Glutamatergic neuron (in vitro differentiated cells): ENCODE measurements at regions not wholly inside any gene's neighbourhood (a gene's known extent, or its start where the extent isn't known, plus 50 kb on each side); places are given as distances from the start of the nearest gene placed in this dataset.
"Not testable (repeated sequence)": the region's sequence is repeated elsewhere in the genome, so short reads cannot be mapped to it uniquely, and the experiment has no call there.

Experiments used
- DNase-seq: peaks from one replicate; pipeline ENCODE4 v3.0.0; 2022
- H3K27ac Mint-ChIP-seq: one replicate; pipeline ENCODE4 v1.8.0; 2020; ENCODE audit warnings: mild to moderate bottlenecking, mixed read lengths, inconsistent platforms; ENCODE audit not compliant: unreplicated experiment
- H3K27me3 Mint-ChIP-seq: one replicate; pipeline ENCODE4 v1.8.0; 2020; ENCODE audit warnings: mild to moderate bottlenecking, moderate library complexity, mixed read lengths, inconsistent platforms; ENCODE audit not compliant: unreplicated experiment
- H3K36me3 Mint-ChIP-seq: one replicate; pipeline ENCODE4 v1.8.0; 2020; ENCODE audit warnings: mild to moderate bottlenecking, mixed read lengths, inconsistent platforms; ENCODE audit not compliant: unreplicated experiment
- H3K4me1 Mint-ChIP-seq: one replicate; pipeline ENCODE4 v1.8.0; 2020; ENCODE audit warnings: mild to moderate bottlenecking, low read depth, mixed read lengths, inconsistent platforms; ENCODE audit not compliant: unreplicated experiment
- H3K4me3 Mint-ChIP-seq: one replicate; pipeline ENCODE4 v1.8.0; 2020; ENCODE audit warnings: mild to moderate bottlenecking, mixed read lengths, inconsistent platforms; ENCODE audit not compliant: unreplicated experiment
- H3K9me3 Mint-ChIP-seq: one replicate; pipeline ENCODE4 v1.8.0; 2020; ENCODE audit warnings: mild to moderate bottlenecking, moderate library complexity, mixed read lengths, inconsistent platforms; ENCODE audit not compliant: unreplicated experiment
- TF ChIP-seq, protein P1 (sequence below): fragments of 200-600 bp; sonication (generic); IDR thresholded peaks from one replicate; pipeline ENCODE4 v1.5.0; 2021; ENCODE audit not compliant: partially characterized antibody, unreplicated experiment

DNA sequence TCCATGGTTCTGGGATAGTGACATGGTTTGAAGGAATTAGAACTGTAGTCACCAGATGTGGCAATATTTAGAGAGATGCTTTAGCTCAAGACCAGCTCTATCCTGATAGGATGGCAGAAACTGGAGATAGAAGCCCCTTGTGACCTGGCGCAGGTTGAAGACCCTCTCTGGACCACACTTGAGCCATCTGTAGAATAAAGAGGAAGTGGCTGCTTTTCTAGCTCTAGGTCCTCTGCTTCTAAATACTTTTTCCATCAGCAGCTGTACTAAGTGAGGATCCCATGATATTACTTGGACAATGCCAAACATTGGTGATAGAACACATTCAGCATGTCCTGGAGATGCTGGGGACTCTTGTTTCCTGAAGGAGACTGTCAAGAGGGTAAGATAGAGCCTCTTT, 172.6 kb downstream of the PDCD6IP start:
- Mint-ChIP-seq H3K4me1 (no peaks in the 10 kb centered on the region), H3K4me3 (no peak overlapping the region), H3K36me3 (peaks cover 11% of the 10 kb centered on the region), H3K9me3 (no peaks in the 10 kb centered on the region), H3K27ac (no peak overlapping the region), H3K27me3 (no peaks in the 10 kb centered on the region)
- TF ChIP-seq, protein P1, sequence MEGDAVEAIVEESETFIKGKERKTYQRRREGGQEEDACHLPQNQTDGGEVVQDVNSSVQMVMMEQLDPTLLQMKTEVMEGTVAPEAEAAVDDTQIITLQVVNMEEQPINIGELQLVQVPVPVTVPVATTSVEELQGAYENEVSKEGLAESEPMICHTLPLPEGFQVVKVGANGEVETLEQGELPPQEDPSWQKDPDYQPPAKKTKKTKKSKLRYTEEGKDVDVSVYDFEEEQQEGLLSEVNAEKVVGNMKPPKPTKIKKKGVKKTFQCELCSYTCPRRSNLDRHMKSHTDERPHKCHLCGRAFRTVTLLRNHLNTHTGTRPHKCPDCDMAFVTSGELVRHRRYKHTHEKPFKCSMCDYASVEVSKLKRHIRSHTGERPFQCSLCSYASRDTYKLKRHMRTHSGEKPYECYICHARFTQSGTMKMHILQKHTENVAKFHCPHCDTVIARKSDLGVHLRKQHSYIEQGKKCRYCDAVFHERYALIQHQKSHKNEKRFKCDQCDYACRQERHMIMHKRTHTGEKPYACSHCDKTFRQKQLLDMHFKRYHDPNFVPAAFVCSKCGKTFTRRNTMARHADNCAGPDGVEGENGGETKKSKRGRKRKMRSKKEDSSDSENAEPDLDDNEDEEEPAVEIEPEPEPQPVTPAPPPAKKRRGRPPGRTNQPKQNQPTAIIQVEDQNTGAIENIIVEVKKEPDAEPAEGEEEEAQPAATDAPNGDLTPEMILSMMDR, result no peak
- DNase-seq, result no peak

DNA sequence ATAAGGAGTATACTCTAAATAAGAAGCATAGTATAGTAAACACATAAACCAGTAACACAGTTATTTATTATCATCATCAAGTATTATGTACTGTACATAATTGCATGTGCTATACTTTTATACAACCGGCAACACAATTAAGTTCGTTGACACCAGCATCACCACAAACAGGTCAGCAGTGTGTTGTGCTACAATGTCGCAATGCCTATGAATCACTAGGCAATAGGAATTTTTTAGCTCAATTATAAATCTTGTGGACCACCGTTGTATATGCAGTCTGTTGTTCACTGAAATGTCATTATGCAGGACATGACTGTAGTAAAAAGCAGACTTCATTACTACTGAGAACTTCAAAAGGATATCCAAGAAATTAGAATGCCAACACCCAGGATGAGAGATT, 177.0 kb downstream of the PDCD6IP start:
- H3K36me3 Mint-ChIP-seq, result peaks cover 10% of the 10 kb centered on the region
- TF ChIP-seq, protein P1, result no peak
- no peak for DNase-seq

DNA sequence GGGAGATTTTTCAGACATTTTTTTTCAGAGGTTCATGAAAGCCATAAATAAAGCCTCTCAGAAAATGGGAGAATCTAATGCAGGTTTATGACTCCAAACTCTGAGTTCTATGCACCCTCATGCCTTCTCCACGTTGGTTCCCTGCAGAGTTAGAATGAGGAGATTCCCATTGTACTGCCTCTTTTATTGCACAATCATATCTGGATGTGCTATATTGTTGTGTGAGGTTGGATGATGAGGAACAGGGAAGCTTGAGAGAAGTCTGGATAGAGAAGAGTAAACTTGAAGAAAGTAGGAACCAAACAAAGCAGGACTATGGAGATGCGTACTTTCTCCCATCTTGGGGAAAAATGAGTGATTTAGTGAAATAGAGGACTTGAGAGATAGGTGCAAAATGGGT, 178.8 kb downstream of the PDCD6IP start:
- no peak overlapping the region for H3K27ac Mint-ChIP-seq
- no peaks in the 10 kb centered on the region for H3K9me3 Mint-ChIP-seq
- DNase-seq, result no peak
- H3K36me3 Mint-ChIP-seq, result peaks cover 3% of the 10 kb centered on the region
- peaks cover 1% of the 10 kb centered on the region for H3K4me1 Mint-ChIP-seq
- no peaks in the 10 kb centered on the region for H3K27me3 Mint-ChIP-seq
- H3K4me3 Mint-ChIP-seq, result no peak overlapping the region
- TF ChIP-seq, protein P1, result no peak

More for the DNA sequence above, 177.0 kb downstream of the PDCD6IP start:
- Mint-ChIP-seq H3K27me3 (no peaks in the 10 kb centered on the region), H3K4me1 (peaks cover 1% of the 10 kb centered on the region), H3K9me3 (no peaks in the 10 kb centered on the region), H3K4me3 (no peak overlapping the region), H3K27ac (no peak overlapping the region)

DNA sequence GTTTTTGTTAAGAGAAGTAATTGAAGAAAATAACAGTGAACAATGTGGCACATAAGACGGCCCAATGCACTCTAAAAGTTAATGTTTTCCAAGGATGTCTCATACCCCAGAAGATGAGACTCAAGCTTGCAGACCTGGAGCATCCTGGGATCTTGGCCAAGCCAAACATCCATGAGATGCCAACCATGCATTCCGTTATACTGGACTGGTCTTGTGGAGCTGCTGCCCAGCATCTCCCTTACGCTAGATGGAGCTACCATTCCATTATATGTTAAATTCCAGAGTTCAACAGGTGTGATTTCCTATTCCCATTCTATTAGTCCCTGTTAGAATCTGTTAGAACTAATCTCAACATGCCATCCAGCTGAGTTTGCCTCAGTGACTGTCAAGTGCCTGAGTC, 181.8 kb downstream of the PDCD6IP start:
- no peak for DNase-seq
- Mint-ChIP-seq H3K36me3 (peaks cover 3% of the 10 kb centered on the region), H3K27ac (no peak overlapping the region), H3K27me3 (no peaks in the 10 kb centered on the region), H3K9me3 (no peaks in the 10 kb centered on the region), H3K4me1 (peaks cover 1% of the 10 kb centered on the region), H3K4me3 (no peak overlapping the region)
- TF ChIP-seq, protein P1, result no peak

DNA sequence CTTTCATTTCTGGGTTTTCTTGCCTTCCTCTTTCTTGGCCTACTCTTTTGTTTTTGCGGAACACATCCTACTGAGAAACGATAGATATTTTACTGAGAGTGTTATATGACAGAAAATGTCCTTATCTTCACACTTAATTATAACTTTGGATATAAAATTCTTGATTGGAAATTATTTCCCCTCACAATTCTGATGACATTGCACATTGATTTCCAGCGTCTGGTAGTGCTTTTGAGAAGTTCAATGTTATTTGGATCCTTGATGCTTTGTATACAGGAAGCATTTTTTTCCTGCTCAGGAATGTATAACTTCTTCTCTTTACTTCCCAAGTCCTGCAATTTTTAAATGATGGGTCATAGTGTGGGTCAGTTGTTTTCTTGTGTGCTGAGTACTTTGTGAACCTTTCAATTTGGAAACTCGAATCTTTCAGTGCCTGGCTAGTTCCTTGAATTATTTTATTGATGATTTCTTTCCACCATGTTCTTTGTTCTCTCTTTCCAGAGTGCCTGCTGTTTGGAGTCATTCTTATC, 183.9 kb downstream of the PDCD6IP start:
- no peak overlapping the region for H3K27ac Mint-ChIP-seq
- H3K36me3 Mint-ChIP-seq, result peaks cover 4% of the 10 kb centered on the region
- no peaks in the 10 kb centered on the region for H3K9me3 Mint-ChIP-seq
- no peak overlapping the region for H3K4me3 Mint-ChIP-seq
- TF ChIP-seq, protein P1, result no peak
- no peak for DNase-seq
- peaks cover 1% of the 10 kb centered on the region for H3K4me1 Mint-ChIP-seq
- no peaks in the 10 kb centered on the region for H3K27me3 Mint-ChIP-seq

DNA sequence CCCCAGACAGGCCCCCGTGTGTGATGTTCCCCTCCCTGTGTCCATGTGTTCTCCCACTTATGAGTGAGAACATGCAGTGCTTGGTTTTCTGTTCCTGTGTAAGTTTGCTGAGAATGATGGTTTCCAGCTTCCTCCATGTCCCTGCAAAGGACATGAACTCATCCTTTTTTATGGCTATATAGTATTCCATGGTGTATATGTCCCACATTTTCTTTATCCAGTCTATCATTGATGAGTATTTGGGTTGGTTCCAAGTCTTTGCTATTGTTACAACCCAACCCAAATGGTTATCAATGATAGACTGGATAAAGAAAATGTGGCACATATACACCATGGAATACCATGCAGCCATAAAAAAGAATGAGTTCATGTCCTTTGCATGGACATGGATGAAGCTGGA, 184.5 kb downstream of the PDCD6IP start:
- DNase-seq, H3K27ac Mint-ChIP-seq, H3K27me3 Mint-ChIP-seq, H3K4me1 Mint-ChIP-seq, H3K36me3 Mint-ChIP-seq, H3K4me3 Mint-ChIP-seq, H3K9me3 Mint-ChIP-seq: not testable (repeated sequence)
